Panc1 (cell line): ENCODE measurements at regions not wholly inside any gene's neighbourhood (a gene's known extent, or its start where the extent isn't known, plus 50 kb on each side); places are given as distances from the start of the nearest gene placed in this dataset.

Source experiments
- ATAC-seq: fragments of 200-7000 bp; cut with Tn5 transposase; 2 replicates; pipeline ENCODE4 v1.9.1; 2020; ENCODE audit warnings: mild to moderate bottlenecking, moderate library complexity
- BruUV-seq: library from RNA; stranded (reverse); fragments of 400-500 nt; replicated peaks from 2 replicates; lab custom pipeline; 2021; lab: Mats Ljungman, UMichigan
- CTCF ChIA-PET: fragments of 300-600 bp; sonication (Branson Sonifier 250); formaldehyde crosslinking; loops from one replicate; lab custom pipeline; 2022; ENCODE audit warnings: antibody characterized with exemption; lab: Charles Lee
- POLR2A ChIA-PET: fragments of 300-600 bp; sonication (Branson Sonifier 250); formaldehyde crosslinking; loops from one replicate; lab custom pipeline; 2022; ENCODE audit warnings: antibody characterized with exemption; lab: Charles Lee
- DNase-seq: peaks from one replicate; pipeline ENCODE4 v3.0.0-alpha.2; 2010; ENCODE audit warnings: low read depth, low spot score
- H3K27ac ChIP-seq: 2 replicates; pipeline ENCODE4 v1.5.1; 2011; ENCODE audit warnings: mild to moderate bottlenecking, low read length, inconsistent platforms
- H3K27me3 ChIP-seq: fragments of 200-500 bp; sonication (Bioruptor generic); 2 replicates; pipeline ENCODE4 v1.6.0; 2014; ENCODE audit warnings: low read length, inconsistent platforms; ENCODE audit not compliant: control insufficient read depth, insufficient read depth
- H3K36me3 ChIP-seq: fragments of 200-500 bp; sonication (Bioruptor generic); 2 replicates; pipeline ENCODE4 v1.5.1; 2014; ENCODE audit warnings: inconsistent platforms, mild to moderate bottlenecking, low read length, moderate library complexity; ENCODE audit not compliant: control insufficient read depth, insufficient read depth
- H3K4me1 ChIP-seq: 2 replicates; pipeline ENCODE4 v1.5.1; 2011; ENCODE audit warnings: inconsistent platforms, mild to moderate bottlenecking, low read length, moderate library complexity; ENCODE audit not compliant: control insufficient read depth, insufficient read depth
- H3K4me3 ChIP-seq, 2 experiments: 2 replicates each; pipeline ENCODE4 v1.5.1; 2011 to 2012; ENCODE audit warnings: low read depth in 2 of 2, low read length in 2 of 2, mild to moderate bottlenecking in 2 of 2, inconsistent platforms in 1 of 2, moderate library complexity in 1 of 2
- H3K9me3 ChIP-seq: fragments of 200-500 bp; sonication (Bioruptor generic); 2 replicates; pipeline ENCODE4 v1.5.1; 2014; ENCODE audit warnings: low read depth, mild to moderate bottlenecking, inconsistent platforms, low read length, moderate library complexity; ENCODE audit not compliant: control insufficient read depth, insufficient read depth
- CTCF ChIP-seq: fragments of 450-650 bp; IDR thresholded peaks from 2 replicates; pipeline ENCODE4 v1.5.1; 2017; ENCODE audit warnings: mild to moderate bottlenecking
- POLR2AphosphoS5 ChIP-seq: IDR thresholded peaks from 2 replicates; pipeline ENCODE4 v1.6.1; 2012; ENCODE audit warnings: mild to moderate bottlenecking, low read depth, low read length, moderate library complexity
- REST ChIP-seq, 2 experiments: IDR thresholded peaks; 2 replicates each; pipeline ENCODE4 v1.6.1; 2011 to 2012; ENCODE audit warnings: low read depth in 2 of 2, control low read depth in 1 of 2, low read length in 1 of 2, mild to moderate bottlenecking in 1 of 2, moderate library complexity in 1 of 2; ENCODE audit not compliant: insufficient read depth in 1 of 2
- SIN3A ChIP-seq: IDR thresholded peaks from 2 replicates; pipeline ENCODE4 v1.6.1; 2012; ENCODE audit warnings: low read depth, mild to moderate bottlenecking, low read length, moderate library complexity, borderline replicate concordance; ENCODE audit not compliant: insufficient read depth
- TCF7L2 ChIP-seq: IDR thresholded peaks from 2 replicates; pipeline ENCODE4 v1.6.1; 2011; ENCODE audit warnings: mild to moderate bottlenecking, low read depth, low read length, inconsistent platforms
- in situ Hi-C: cut with HindIII; loops from 2 replicates; pipeline ENCODE4 v1.10.0; 2016; ENCODE audit warnings: low sequenced_read_pairs, low pct_unique_long_range_greater_than_20kb
- intact Hi-C: fragments of 100-400 bp; cut with micrococcal nuclease; formaldehyde crosslinking; loops from one replicate; pipeline ENCODE4 v1.10.0; 2022; ENCODE audit not compliant: unreplicated experiment

- in situ Hi-C loops, result no loop called here
- POLR2A ChIA-PET, result no interaction called here
- TF ChIP-seq SIN3A (no peak), POLR2AphosphoS5 (no peak), REST (IDR thresholded peaks at IDR 0.05; ENCODE audit: insufficient read depth in 1 of 2, low read depth in 2 of 2, low read length in 1 of 2) (no peak), CTCF (no peak), TCF7L2 (no peak)
- no peaks in the 10 kb centered on the region for H3K36me3 ChIP-seq
- BruUV-seq, result no TSS peak
- no peaks in the 10 kb centered on the region for H3K4me1 ChIP-seq
- intact Hi-C loops, result no loop called here
- CTCF ChIA-PET, result no interaction called here
- DNase-seq, result no peak
- H3K4me3 ChIP-seq, result no peak overlapping the region
- no peak overlapping the region for H3K27ac ChIP-seq
- H3K27me3 ChIP-seq, result no peaks in the 10 kb centered on the region; the same call in 1 of the 2 replicates
- no peaks in the 10 kb centered on the region for H3K9me3 ChIP-seq
- ATAC-seq, result no peak
Observed at GRCh38 chr1:17994046-17994445, 113.6 kb upstream of the IGSF21 start.

GRCh38 chr1:17995480-17995879 is 112.1 kb upstream of the IGSF21 start:
- H3K36me3 ChIP-seq, result no peaks in the 10 kb centered on the region
- H3K4me1 ChIP-seq, result no peaks in the 10 kb centered on the region
- BruUV-seq, result no TSS peak
- in situ Hi-C loops (no loop called here), intact Hi-C loops (no loop called here)
- H3K27me3 ChIP-seq, result no peaks in the 10 kb centered on the region
- ChIA-PET POLR2A (no interaction called here), CTCF (no interaction called here)
- no peaks in the 10 kb centered on the region for H3K9me3 ChIP-seq
- no peak overlapping the region for H3K4me3 ChIP-seq
- ATAC-seq, result no peak
- DNase-seq, result no peak
- no peak overlapping the region for H3K27ac ChIP-seq
- TF ChIP-seq POLR2AphosphoS5 (no peak), TCF7L2 (no peak), CTCF (no peak), REST (IDR thresholded peaks at IDR 0.05; ENCODE audit: insufficient read depth in 1 of 2, low read depth in 2 of 2, low read length in 1 of 2) (no peak), SIN3A (no peak)
